Islet precursor cell (in vitro differentiated cells): ENCODE measurements at regions not wholly inside any gene's neighbourhood (a gene's known extent, or its start where the extent isn't known, plus 50 kb on each side); places are given as distances from the start of the nearest gene placed in this dataset.

ENCODE experiments used
- DNase-seq: peaks from one replicate; pipeline ENCODE4 v3.0.0-alpha.2; 2018

DNA sequence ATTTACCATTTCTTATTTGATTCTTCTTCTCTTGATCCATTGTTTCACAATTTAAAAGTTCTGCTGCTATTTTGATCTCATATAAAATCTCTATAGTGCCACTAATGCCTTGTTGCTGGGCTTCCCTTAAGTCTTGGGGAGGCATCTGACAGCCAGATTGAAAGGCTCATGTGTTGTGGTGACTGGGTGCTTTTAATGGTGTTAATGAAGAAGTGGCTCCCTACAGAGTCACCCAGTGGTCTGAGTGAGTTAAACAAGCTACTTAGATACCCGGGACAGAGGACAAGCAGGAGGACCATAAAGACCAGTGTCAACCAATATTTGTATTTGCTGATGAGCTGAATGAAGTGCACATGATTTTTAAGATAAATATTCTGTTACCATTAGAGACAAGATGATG, 176.4 kb upstream of the HABP2 start:
- DNase-seq, result no peak

DNA sequence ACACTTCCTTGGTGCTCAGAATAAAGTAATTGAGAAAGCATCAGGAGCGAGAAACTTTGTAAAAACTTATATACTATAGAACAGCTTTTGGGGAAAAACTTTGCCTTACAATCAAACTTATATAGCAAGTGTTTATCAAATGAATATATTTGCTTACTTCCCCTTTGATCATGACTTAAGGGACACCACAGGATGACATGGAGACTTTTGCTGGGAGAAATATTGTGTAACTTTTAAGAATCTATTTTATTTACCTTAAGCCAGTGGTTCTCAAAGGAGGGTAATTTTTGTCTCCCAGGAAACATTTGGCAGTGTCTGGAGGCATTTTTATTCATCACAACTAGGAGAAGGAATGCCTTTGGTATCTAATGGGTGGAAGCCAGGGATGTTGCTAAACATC, 173.8 kb upstream of the HABP2 start:
- DNase-seq, result no peak

DNA sequence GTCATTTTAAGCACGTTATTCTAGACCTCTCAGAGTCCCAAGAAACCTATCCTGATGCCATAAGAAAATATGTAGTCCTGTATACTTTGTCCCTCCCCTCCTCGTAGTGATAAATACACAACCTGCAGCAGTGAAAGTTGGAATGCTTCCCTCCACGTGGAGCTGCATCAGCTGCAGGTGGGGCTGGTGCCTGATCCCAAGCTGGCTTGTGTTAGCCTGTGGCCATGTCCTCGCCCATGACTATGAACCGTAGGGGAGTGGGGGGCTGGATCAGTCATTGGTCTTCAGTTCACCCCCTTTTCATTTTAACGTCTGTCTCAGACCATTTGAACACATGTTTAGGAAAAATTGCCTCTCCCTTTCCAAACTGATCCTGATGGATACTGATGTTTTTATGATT, 171.4 kb upstream of the HABP2 start:
- no peak for DNase-seq

DNA sequence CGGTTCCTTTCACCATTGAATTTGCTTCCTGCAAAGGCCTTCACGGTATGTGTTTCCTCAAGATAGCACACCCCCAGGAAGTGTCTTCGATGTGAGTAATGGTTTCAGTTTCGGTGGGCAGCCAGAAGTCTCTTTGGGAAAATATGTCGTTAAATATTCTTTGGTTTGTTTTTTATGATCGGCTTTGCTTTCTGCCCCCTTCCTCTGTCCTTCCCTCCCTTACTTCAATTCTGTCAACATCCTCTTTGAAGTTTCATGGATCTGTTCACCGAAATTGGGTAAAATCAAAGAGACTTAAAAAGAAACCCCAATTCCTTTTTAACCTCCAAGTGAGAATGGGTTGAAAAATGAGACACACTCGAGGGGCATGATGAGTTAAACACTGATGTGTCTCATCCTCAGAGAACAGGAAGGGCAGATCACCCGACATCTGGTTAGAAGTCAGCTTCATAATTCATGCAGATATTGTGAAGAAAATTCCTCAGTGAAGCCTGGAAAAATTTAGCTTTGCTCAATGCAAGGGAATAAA, 170.8 kb upstream of the HABP2 start:
- no peak for DNase-seq

DNA sequence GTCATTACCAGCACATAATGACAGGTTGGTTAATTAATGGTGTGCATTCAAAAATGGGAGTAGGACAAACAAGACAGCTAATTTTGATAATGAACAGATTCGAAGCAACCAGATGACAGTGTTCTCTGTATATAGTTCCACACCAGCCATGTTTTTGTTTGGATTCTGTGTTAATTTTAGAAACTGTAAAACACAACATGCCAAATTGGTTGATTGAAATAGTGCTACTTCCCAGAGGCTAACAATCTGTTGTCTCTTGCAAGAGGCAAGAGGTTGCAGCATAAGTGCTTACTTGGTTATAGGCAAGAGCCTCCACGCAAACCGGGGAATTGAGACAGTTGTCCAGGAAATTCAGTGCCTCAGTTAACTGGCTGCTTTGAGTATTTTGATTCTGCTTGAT, 170.2 kb upstream of the HABP2 start:
- DNase-seq, result no peak

DNA sequence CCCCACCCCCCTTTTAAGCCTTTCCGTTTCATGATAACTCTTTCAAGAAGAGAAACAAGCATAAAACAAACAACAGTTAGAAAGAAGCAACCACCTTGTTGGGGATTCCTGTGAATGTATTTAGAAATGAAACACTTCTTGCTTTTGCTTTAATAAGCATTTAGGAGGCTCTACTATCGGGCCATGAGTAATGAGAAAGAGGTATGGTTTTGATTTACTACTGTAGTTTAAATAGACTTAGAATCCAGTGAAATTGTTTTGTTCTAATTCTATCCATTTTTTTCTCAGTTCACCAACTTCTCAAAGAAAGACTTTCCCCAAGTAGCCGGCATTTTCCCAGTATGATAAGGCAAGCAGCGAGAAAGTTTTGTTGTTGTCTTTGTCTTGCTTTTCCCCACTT, 168.7 kb upstream of the HABP2 start:
- DNase-seq, result no peak

DNA sequence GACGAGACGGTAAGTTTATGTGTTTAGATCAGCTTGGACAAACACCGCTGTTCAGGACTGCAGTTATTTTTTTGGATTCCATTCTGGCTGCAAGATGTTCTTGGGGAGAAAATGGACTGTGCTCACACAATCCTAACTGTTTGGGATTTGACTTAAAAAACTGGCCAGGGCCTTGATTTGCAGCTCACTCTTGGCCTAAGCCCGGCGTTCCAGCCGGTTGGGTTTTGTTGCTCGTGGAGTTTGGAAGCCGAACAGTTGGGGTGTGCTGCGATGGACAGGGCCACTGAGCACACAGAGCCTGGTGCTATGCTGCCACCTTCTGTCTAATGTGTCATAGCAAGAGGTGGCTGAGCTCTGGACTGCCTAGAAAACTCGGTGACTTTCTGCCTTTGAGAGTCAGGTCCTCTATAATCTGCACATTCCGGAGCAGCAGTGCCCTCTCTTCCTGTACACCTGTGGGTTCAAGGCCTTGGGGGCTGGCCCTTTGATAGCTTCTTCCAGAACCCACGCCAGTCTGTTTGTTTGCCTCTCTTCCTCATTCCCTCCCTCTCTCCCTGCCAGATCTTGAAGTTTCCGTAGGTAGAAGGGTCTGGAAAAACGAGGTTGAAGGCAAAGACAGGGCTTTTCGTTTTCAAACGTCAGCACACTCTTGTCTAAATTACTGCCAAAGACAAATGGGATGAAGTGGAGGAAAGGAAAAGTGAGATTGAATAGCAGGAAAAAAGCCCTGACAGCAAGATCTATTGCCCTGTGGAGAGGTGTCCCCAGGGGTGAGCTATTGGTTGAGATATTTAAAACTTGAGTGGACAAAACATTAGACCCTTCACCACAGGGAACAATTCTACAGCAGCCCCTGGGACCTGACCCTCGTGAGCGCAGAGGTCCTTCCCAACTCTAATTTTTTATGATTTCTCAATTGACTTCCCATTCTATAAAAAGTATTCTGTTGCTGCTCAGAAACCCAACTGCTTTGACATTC, 167.5 kb upstream of the HABP2 start:
- peak; percentile 93 for DNase-seq

DNA sequence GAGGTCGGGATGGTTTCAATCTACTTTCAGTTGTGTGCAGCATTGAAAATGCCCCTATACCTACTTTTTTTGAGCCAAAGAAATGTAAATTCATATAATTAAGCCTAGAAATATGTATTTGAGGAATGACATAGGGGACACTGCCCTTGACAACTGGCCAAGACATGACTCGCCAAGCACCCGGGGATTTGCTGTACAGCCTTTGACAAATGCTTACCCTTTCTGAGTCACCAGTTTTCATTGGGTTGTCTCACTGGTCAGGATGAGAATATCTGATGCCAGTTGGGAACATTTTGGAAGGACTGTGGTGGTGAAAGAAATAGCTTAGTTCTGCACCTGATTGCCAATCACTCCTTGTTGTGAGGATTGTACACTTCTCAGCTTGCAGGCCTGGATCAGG, 166.8 kb upstream of the HABP2 start:
- DNase-seq, result no peak

DNA sequence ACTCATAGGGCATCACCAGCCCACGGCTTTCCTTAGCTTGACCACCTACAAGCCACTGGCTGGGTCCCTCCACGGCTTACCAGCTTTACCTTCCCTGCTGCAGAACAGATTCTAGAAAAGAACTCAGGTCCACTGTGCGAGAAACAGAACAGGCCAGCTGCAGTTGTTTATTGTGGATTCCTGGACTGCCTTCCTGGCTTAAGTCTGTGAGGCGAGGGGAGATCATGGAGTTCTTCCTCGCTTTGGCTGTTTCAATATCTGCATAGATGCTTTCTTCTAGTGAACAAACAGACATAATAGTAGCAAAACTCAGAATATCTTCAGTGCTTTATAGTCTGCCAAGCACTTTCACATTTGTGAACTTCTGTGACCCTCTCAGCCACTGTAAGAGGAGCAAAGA, 162.9 kb upstream of the HABP2 start:
- DNase-seq, result no peak

DNA sequence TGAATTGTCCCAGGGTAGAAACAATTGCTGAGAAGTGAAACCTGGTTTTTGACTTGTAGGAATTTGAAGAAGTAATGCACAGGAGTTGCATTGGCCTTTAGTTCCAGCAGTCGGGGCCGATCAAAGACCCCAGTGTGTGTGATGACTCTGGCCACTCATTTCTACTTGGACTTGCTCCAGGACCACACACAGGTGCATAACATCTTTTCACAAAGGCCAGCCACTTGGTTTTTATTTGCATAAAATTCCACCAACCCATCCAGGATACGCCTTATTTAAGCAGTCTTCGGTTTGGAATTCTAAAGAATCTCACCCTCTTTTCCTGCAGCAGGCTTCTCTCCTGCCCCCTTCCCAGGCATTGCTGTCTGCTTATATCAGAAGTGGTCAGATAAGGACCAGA, 162.0 kb upstream of the HABP2 start:
- DNase-seq, result no peak

DNA sequence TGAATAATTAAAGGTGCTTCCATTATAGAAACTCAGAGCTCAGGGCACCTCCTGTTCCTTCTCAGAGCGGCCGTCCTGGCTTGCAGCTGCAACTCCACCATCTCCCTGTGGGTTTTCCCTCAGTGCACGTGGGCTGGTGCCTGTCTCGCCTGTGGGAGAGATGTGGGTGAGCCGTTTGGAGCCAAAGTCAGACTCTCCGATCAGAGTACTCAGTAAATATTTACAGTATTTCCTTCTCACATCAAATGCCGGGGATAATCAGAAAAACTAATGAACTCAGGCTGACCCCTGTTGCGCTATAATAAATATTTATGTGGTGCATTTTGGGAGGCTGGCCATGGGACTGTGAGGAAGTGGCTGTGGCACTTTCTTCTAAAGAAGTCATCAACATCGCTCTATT, 155.8 kb upstream of the HABP2 start:
- peak; percentile 23 for DNase-seq

DNA sequence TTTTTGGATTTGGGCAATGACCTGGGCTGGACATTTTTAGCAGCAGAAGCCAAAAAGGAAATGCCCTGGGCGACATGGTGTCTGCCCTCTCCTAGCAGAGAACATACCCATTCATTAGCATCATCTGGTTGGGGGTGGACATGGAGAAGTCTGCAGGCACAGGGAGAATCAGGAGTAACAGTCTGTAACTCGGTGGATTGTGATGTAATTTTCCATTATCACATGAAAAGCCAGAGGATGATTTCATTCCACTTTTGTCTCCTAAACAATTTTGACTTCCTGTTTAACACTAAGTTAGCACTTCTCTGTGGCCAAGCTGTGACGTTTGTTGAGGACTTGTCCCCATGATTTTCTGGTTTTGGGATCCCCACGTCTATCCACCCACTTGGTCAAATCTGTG, 153.8 kb upstream of the HABP2 start:
- no peak for DNase-seq

DNA sequence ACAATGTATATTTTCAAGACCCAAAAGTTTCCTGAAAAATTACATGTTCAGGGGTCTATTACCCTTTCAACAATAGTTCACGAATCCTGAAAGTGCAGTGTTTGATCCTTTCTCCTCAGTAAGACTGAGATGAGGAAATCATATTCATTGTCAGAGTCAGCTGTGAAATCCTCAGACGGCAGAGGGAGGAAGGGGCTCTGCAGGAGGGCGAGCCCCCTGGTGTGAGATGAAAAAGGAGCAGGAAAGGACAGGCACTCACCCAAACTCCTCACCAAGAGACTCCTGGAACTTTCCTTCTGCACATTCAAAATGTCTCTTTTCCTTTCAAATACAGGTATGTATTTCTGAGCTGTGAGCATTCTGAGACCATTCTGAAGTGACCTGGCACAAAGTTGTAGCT, 150.3 kb upstream of the HABP2 start:
- DNase-seq, result no peak

DNA sequence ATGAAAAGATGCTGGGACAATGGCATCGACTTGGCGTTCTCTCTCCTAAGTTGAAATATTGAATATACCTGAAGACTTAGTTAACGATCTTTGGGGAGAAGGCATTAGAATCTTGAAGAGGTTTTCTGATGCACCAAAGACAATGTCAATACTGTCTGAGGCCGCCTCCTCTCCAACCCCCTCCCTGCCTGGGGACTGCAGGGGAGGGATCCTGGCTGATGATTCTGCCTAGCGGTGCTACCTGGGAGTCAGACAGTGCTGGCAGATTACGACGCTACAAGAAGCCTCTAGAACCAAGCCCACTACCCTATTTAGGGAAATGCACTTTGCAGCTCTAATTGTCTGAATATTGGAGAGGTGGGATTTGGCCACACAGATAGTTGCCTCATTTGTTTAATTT, 145.6 kb upstream of the HABP2 start:
- no peak for DNase-seq

DNA sequence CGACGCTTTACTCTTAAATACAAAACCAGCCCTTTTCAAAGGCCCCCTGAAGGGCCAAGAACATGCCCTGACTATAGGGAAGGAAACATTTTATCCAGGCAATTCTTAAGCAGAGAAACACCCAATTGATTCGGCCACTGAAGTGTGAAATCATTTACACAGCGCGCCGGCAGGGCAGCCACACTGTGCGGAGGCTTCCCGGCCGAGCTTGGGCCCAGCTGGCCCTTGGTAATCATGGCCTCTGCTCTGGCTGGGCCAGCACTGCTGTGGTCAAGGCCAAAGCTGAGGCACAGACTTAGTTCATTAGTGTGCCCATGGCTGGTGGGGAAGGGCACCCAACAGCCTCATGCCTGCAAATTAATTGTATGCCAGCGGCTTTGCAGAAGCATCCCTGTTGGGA, 143.7 kb upstream of the HABP2 start:
- no peak for DNase-seq

DNA sequence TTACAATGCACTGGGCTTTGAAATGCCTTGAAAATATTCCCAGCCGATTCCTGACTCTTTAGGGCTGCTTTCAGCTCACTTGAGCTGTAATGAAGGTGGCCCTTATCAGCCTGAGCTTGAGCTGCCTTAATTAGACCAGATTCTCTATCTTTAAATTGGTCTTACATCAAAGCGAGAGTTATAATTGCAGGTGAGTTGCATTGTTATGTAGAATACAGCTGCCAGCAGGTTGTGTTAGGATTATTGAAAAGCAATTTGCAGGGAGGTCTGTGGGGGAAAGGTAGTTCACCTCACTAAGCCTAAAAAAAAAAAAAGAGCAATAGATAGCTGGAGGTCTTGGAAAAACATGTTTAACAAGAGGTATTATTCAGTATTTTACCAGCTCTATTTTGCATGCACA, 142.2 kb upstream of the HABP2 start:
- DNase-seq, result no peak

DNA sequence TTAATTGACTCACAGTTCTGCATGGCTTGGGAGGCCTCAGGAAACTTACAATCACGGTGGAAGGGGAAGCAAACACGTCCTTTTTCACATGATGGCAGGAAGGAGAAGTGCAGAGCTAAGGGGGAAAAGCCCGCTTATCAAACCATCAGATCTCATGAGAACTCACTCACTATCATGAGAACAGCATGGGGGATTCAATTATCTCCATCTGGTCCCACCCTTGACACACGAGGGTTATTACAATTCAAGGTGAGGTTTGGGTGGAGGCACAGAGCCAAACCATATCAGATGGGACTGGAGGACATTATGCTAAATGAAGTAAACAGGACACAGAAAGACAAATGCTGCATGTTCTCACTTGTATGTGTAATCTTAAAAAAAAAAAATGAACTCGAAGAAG, 141.4 kb upstream of the HABP2 start:
- DNase-seq, result no peak

DNA sequence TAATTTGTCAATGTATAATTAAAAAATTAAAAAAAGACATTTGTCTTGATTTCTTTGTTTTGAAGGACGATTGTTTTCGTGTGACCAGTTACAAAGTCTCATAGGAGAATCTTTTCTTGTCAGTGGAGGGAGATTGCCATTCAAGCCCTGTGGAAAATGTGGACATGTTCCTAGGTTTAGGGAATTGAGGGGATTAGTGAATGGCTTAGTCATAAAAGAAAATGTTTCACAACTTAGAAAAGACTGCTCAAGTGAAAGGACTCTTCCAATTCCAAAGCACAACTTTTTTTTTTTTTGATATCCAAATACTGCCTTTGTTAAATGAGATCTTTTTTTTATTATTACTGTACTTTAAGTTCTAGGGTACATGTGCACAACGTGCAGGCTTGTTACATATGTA, 140.7 kb upstream of the HABP2 start:
- no peak for DNase-seq

DNA sequence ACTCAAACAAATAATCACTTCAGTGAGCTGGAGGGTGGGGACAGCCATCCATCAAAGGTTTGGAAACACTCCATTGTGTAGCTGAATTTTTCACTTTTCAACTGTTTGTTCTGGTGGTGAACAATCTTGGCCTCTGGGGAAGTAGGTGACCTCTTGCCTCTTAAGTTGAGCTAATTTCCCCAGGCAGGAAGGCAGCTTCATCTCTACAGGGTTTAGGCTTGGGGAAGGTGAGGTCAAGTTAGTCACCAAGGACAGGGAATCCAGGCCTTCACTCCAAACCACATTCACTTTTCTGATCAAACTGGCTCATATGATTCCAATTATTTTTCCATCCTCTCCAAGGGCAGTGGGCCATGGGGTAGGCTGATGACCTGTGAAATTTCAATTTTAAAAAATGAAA, 138.3 kb upstream of the HABP2 start:
- no peak for DNase-seq

DNA sequence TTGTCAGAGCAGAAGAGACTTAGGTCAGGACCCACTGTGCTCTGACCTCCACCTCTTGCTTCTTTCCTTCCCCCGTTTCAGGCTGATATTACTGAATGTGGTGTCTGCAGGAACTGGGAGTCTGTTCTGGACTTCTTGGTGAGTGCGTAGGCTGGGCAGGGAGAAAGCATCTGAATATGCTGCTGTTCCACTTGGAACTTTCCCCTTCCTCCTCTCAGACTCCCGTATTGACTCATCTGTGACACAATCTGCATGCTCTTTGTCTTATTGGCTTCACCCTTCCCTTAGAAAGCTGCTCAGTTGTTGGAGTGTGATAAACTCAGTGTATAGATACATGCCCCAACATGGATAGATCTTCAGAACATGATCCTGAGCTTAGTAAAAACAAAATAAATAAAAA, 137.6 kb upstream of the HABP2 start:
- DNase-seq, result no peak

DNA sequence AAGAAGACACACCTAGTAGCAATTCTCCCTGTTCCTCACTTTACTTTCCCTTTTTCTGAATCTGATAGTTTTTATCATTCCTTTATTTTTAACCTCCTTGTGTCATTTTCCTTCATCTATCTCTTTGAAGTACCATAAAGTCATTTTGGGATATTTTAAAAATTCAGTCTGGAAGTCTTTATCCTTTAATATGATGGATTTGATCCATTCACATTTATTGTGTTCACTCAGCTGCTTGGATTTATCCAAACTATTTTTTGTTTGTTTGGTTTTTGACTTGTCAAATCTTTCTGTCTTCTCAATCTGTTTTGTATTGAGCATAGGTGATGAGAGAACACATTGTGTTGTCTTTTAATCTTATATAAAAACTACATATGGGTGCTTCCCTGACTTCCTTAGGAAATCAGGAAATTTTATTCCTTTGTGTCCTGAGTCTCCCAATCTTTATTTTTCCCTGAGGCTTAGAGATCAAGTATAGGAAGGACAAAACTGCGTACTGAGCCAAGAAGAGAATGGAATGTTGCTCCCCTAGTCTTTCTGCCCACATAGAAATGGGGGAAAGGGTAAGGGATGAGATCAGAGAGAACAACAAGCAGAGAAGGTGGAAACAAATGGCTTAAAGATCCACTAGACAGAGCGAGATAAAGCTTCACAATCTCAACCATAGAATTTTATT, 132.7 kb upstream of the HABP2 start:
- DNase-seq, result no peak

DNA sequence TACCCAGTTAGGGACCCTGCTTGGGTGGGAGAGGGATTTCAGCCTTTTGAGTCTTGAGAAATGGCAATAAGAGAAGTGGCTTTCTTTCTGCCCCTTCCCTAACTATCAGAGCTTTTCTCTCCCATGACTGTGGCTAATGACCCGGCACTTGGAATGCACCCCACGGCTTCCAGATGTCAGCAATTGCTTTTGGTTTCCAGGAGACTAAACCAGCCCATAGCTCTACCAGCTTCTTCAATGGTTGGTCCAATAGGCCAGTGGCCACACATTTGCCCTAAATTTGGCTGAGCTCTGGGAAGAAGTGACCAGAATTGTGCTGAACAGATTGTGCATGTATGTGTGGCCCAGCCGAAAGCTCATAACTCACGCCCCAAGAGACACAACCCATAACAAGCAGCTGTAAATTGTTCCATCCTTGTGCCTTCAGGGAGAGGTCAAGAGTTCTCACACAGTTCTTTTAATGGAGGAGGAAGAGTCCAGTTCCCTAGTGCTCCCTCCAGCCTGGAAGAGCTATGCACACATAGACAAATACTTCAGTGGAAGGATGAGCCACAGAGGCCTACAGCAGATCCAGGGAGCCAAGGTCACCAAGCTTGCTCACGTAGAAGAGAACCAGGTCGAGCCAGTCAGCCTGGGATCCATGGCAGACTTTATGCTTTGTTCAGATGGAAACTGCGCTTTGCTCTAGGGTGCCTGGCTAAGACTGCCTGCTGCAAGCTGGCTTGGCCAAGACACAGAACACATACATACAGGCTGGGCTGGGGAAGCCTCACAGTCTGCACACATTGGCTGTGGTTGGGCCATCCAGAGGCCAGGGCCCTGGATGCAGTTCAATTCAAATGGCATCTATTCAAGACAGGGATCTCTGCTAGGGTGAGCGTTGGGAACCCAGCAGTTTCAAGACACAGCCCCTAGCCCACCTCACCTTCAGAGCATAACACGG, 131.8 kb upstream of the HABP2 start:
- no peak for DNase-seq

DNA sequence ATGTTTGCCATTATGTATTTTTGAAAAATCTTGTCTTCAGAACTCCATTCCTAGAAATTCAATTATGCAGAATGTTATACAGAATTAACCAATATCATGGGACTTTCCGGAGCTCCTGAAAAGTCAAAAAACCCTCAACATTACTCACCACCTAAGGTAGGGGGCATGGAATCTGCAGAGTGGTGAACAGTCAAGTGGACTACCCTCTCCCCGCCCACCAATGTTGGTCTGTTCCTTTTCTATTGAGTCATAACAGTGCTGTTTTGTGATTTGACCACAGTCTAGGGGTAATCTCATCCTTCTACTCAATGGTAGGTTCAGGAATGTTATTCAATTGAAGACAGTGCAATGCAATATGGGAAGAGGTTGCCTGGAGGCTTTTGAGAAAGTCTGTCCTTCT, 130.5 kb upstream of the HABP2 start:
- no peak for DNase-seq
